Ramos (cell line): ENCODE measurements at regions not wholly inside any gene's neighbourhood (a gene's known extent, or its start where the extent isn't known, plus 50 kb on each side); places are given as distances from the start of the nearest gene placed in this dataset.
"Not testable (repeated sequence)": the region's sequence is repeated elsewhere in the genome, so short reads cannot be mapped to it uniquely, and the experiment has no call there.

Experiments used
- in situ Hi-C: fragments of 300-500 bp; cut with MboI; formaldehyde crosslinking; loops from one replicate; pipeline ENCODE4 v1.14.3; 2022; ENCODE audit warnings: low sequenced_read_pairs; ENCODE audit not compliant: unreplicated experiment

GRCh38 chr12:90831712-90832111 lies 123.3 kb downstream of the CCER1 start:
- in situ Hi-C loops: no loop called here

GRCh38 chr12:90829044-90829443 lies 125.9 kb downstream of the CCER1 start:
- in situ Hi-C loops: no loop called here

GRCh38 chr12:90828621-90829020 lies 126.4 kb downstream of the CCER1 start:
- in situ Hi-C loops: no loop called here

- in situ Hi-C loops: no loop called here
Measured at GRCh38 chr12:90827567-90827966, 127.4 kb downstream of the CCER1 start.

DNA sequence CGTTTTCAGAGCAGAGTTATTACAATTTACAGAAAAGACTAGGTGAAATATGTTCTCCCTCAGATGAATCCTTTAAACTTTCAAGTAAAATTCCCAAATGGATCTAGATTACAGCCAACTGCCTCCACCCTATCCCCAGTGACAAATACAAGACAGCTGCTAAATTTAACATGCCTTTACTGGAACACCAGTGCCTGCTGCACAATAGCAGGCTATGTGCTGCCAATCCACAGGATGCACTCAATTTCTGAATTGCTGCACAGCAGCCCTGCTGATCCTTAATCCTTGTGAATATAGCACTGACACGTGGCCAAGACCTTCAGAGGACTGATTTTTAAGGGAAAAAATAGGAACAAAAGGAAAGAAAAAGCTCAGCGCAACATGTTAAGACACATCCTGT lies 128.9 kb downstream of the CCER1 start:
- in situ Hi-C loops: no loop called here

DNA sequence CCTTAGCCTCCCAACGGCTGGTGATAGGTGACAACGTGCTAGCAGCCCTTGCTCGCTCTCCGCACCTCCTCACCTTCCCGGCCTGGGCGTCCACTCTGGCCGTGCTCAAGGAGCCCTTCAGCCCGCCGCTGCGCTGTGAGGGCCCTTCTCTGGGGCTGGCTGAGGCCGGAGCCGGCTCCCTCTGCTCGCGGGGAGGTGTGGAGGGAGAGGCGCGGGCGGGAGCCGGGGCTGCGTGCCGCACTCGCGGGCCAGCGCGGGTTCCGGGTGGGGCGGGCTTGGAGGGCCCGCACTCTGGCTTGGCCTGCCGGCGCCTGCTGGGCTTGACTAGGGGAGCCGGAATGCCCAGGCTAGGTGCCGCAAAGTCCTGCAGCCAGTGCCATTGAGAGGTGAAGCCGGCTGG lies 131.1 kb downstream of the CCER1 start:
- in situ Hi-C loops: no loop called here

DNA sequence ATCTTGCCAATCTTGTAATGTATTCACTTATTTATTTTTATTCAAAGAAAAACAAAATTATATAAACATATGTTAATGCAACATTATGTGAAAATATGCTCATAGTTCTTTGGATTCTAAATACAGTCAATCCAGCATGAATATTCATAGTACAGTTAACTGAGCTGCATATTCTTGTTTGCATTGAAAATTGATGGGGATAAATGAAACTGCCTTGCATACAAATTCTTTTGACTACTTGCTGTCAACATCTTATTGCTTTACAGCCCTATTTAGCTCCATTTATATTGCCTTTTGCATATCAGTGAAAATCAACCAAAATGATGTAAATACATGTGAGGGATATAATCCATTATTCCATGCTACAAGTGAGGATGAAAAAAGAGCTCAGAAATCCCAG lies 135.3 kb downstream of the CCER1 start:
- in situ Hi-C loops: no loop called here

- in situ Hi-C loops: no loop called here
Measured at GRCh38 chr12:90816353-90817089, 138.5 kb downstream of the CCER1 start.

- in situ Hi-C loops: no loop called here
Measured at GRCh38 chr12:90809940-90810339, 145.0 kb downstream of the CCER1 start.

DNA sequence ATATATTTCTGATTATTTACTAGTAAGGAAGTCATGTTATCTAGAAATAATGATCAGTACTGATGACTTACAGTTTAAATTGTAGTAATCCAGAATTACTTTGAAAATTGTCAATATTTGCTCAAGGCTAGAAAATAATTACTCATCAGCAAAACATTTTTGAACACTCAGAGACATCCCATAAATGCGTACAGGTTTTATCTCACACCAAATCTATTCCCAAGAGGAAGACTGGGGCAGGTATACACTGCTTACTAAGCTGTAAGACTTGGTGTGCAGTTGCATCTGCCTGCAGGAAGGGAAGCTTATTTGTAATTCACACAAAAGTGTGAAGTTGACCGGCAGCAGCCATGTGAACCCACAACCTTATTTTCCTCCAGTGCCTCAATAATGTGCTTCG lies 146.4 kb downstream of the CCER1 start:
- in situ Hi-C loops: no loop called here

GRCh38 chr12:90802727-90803126 lies 152.2 kb downstream of the CCER1 start:
- in situ Hi-C loops: no loop called here

- in situ Hi-C loops: no loop called here
Measured at GRCh38 chr12:90801776-90802175, 153.2 kb downstream of the CCER1 start.

DNA sequence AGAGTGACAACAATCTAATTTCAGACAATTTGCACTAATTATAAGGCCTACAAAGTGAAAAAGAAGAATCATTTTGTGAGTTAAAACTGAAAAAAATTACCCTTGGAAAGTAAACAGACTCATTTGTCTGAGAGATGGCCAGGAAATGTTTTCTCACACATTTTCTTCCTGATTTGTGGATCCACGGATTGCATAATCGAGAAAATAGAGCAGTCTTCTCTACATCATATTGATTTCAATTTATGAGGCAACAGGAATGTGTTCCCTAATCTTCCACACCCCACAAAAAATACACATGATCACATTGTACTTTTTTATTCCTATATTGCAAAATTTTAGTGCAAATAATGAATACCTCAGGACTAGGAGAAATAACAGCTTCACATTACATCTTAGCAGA lies 160.8 kb downstream of the CCER1 start:
- in situ Hi-C loops: no loop called here

DNA sequence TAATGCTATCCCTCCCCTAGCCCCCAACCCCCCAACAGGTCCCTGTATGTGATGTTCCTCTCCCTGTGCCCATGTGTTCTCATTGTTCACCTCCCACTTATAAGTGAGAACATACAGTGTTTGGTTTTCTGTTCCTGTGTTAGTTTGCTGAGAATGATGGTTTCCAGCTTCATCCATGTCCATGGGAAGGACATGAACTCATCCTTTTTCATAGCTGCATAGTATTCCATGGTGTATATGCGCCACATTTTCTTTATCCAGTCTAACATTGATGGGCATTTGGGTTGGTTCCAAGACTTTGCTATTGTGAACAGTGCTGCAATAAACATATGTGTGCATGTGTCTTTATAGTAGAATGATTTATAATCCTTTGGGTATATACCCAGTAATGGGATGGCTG lies 162.3 kb downstream of the CCER1 start:
- in situ Hi-C loops: not testable (repeated sequence)

DNA sequence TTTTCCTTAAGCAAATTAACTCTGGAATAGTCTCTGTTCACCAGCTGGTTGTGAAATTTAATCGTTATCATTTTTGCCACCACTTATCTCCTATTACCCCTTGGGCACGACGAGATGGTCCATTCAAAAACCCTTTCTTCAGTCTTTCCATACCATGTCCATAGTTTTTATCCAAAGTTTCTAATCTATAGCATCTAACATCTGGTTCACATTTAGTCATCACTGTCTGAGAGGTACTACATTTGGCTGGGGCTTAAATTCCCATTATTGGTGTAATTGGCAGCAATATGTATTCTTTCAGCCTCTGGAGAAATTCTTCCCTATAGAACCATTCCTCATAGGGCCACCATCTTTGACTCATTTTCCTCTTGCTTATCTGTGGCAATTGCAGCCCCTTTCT lies 163.5 kb downstream of the CCER1 start:
- in situ Hi-C loops: no loop called here

DNA sequence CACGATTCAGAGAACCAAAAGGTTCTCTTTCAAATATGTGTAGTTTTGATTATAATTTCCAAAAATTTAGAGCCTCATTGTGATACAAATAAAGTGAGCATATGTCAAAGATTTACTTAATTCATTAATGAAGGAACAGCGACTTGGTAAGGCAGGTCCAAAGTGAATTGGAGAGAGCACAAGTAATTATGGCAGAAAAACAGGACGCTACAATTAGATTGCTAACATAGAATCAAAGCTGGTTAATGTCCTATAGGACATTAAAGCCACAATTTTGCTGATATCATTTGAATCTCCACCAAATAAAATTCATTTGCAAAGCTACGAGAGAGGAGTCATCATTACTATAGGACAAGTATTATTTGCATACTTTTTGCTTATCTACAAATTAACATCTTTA lies 164.2 kb downstream of the CCER1 start:
- in situ Hi-C loops: no loop called here

DNA sequence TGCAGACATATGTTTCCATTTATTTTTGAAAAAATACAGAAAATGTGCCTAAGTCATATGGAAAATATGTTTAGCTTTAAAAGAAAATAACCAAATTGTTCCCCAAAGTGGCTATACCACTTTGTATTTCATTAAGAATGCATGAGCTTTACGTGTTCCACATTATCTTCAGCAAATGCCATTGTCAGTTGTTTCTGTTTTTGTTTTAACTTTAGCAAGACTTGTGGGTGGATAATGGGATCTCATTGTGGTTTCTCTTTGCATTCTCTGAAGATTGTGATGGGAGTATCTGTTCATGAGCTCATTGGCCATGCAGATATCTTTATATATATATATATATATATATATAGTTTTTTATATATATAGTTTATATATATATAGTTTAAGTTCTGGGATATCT lies 181.5 kb downstream of the CCER1 start:
- in situ Hi-C loops: no loop called here

DNA sequence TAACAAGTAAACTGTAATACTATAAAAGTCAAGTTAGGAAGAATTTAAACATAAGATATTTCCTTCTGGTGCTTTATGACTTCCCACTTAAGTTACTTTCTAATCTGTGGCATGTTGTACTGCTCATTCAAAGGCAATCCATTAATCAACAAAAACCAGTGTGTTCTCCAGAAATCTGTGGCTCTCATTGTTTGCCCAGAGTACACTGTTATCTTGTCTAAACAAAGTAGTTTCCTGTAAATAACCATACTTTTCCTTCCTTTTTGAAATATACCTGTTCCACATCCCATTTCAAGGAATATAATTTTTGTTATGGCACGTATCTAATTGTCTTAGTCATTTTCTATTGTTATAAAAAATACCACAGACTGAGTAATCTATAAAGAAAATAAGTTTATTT lies 184.1 kb downstream of the CCER1 start:
- in situ Hi-C loops: no loop called here

GRCh38 chr12:90757957-90758356 lies 197.0 kb downstream of the CCER1 start:
- in situ Hi-C loops: no loop called here

GRCh38 chr12:90745211-90745610 lies 209.8 kb downstream of the CCER1 start:
- in situ Hi-C loops: no loop called here

GRCh38 chr12:90741611-90742010 lies 213.4 kb downstream of the CCER1 start:
- in situ Hi-C loops: no loop called here

GRCh38 chr12:90729736-90730135 lies 225.2 kb downstream of the CCER1 start:
- in situ Hi-C loops: no loop called here

GRCh38 chr12:90712671-90713070 lies 242.3 kb downstream of the CCER1 start:
- in situ Hi-C loops: no loop called here
